ENCODE measurements at regions not wholly inside any gene's neighbourhood (a gene's known extent, or its start where the extent isn't known, plus 50 kb on each side); places are given as distances from the start of the nearest gene placed in this dataset.

DNA sequence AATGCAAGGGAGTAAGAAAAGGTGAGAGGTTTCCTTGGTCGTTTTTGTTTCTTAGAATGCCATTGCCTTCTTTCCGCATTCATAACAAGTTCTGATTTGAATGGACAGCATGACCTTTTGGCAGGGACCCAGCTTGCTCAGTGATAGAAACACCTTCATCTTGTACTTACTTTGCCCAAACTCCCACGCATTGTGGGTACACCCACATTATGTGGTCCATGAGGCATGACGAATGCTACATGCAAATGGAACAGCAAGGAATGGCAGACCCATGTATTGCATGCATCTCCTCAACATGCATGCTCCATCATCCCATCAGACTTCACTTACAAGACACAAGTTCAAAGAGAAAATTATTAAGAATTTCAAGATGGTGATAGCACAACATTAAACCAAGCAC is 102.8 kb downstream of the CDC7 start:
- TF ChIP-seq, protein P1, sequence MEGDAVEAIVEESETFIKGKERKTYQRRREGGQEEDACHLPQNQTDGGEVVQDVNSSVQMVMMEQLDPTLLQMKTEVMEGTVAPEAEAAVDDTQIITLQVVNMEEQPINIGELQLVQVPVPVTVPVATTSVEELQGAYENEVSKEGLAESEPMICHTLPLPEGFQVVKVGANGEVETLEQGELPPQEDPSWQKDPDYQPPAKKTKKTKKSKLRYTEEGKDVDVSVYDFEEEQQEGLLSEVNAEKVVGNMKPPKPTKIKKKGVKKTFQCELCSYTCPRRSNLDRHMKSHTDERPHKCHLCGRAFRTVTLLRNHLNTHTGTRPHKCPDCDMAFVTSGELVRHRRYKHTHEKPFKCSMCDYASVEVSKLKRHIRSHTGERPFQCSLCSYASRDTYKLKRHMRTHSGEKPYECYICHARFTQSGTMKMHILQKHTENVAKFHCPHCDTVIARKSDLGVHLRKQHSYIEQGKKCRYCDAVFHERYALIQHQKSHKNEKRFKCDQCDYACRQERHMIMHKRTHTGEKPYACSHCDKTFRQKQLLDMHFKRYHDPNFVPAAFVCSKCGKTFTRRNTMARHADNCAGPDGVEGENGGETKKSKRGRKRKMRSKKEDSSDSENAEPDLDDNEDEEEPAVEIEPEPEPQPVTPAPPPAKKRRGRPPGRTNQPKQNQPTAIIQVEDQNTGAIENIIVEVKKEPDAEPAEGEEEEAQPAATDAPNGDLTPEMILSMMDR (conservative IDR thresholded peaks at IDR 0.05; ENCODE audit: low read depth in 2 of 2): no peak
- no peak for TF ChIP-seq EZH2phosphoT487 (IDR thresholded peaks at IDR 0.05; ENCODE audit: unreplicated experiment)
- no peak for TF ChIP-seq NANOG (IDR thresholded peaks at IDR 0.05; ENCODE audit: borderline replicate concordance)
- no peak for TF ChIP-seq CREB1 (CRISPR knock-in tag; IDR thresholded peaks at IDR 0.05; ENCODE audit: low read depth)
- TF ChIP-seq, protein P2, sequence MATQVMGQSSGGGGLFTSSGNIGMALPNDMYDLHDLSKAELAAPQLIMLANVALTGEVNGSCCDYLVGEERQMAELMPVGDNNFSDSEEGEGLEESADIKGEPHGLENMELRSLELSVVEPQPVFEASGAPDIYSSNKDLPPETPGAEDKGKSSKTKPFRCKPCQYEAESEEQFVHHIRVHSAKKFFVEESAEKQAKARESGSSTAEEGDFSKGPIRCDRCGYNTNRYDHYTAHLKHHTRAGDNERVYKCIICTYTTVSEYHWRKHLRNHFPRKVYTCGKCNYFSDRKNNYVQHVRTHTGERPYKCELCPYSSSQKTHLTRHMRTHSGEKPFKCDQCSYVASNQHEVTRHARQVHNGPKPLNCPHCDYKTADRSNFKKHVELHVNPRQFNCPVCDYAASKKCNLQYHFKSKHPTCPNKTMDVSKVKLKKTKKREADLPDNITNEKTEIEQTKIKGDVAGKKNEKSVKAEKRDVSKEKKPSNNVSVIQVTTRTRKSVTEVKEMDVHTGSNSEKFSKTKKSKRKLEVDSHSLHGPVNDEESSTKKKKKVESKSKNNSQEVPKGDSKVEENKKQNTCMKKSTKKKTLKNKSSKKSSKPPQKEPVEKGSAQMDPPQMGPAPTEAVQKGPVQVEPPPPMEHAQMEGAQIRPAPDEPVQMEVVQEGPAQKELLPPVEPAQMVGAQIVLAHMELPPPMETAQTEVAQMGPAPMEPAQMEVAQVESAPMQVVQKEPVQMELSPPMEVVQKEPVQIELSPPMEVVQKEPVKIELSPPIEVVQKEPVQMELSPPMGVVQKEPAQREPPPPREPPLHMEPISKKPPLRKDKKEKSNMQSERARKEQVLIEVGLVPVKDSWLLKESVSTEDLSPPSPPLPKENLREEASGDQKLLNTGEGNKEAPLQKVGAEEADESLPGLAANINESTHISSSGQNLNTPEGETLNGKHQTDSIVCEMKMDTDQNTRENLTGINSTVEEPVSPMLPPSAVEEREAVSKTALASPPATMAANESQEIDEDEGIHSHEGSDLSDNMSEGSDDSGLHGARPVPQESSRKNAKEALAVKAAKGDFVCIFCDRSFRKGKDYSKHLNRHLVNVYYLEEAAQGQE (IDR thresholded peaks at IDR 0.05; ENCODE audit: unreplicated experiment): no peak
- no peak for TF ChIP-seq POLR2AphosphoS5 (IDR thresholded peaks at IDR 0.05; ENCODE audit: low read depth)

Measured in GM23338 (cell line).